Liver (tissue), 8 donors: ENCODE measurements at regions not wholly inside any gene's neighbourhood (a gene's known extent, or its start where the extent isn't known, plus 50 kb on each side); places are given as distances from the start of the nearest gene placed in this dataset.

Experiments used
- DNase-seq: peaks from one replicate; pipeline ENCODE4 v3.0.0-alpha.2; 2017; ENCODE audit warnings: low spot score
- H3K27ac ChIP-seq, 2 donors: one replicate each; pipeline ENCODE4 v1.7.0; 2013; ENCODE audit warnings: inconsistent platforms in 2 of 2, low read length in 2 of 2, control low read depth in 1 of 2, low read depth in 1 of 2, mild to moderate bottlenecking in 1 of 2
- H3K27me3 ChIP-seq, 4 donors: one replicate each; pipeline versions ENCODE4 v1.6.1 to v1.7.0; 2013; ENCODE audit warnings: low read length in 3 of 4, inconsistent platforms in 1 of 4, mild to moderate bottlenecking in 1 of 4, moderate library complexity in 1 of 4; ENCODE audit not compliant: control insufficient read depth in 4 of 4, insufficient read depth in 4 of 4
- H3K36me3 ChIP-seq, 4 donors: one replicate each; pipeline versions ENCODE4 v1.6.1 to v1.7.0; 2013; ENCODE audit warnings: low read length in 3 of 4, mild to moderate bottlenecking in 3 of 4, low read depth in 1 of 4, moderate library complexity in 1 of 4; ENCODE audit not compliant: control insufficient read depth in 4 of 4, insufficient read depth in 3 of 4
- H3K4me1 ChIP-seq, 4 donors: one replicate each; pipeline versions ENCODE4 v1.6.1 to v1.7.0; 2013; ENCODE audit warnings: low read length in 3 of 4, mild to moderate bottlenecking in 3 of 4, moderate library complexity in 1 of 4; ENCODE audit not compliant: control insufficient read depth in 4 of 4, insufficient read depth in 4 of 4
- H3K4me3 ChIP-seq, 3 donors: one replicate each; pipeline versions ENCODE4 v1.6.1 to v1.7.0; 2013; ENCODE audit warnings: low read length in 3 of 3, control low read depth in 1 of 3, low read depth in 1 of 3, mild to moderate bottlenecking in 1 of 3
- H3K9ac ChIP-seq, 2 donors: one replicate each; pipeline ENCODE4 v1.7.0; 2013; ENCODE audit warnings: low read length in 2 of 2, mild to moderate bottlenecking in 2 of 2, moderate library complexity in 2 of 2, control low read depth in 1 of 2, low read depth in 1 of 2
- H3K9me3 ChIP-seq, 4 donors: one replicate each; pipeline versions ENCODE4 v1.6.1 to v1.7.0; 2013; ENCODE audit warnings: low read length in 3 of 4; ENCODE audit not compliant: control insufficient read depth in 4 of 4
- ATF3 ChIP-seq: IDR thresholded peaks from 2 replicates; pipeline ENCODE4 v1.6.1; 2016; ENCODE audit warnings: antibody characterized with exemption
- CTCF ChIP-seq: fragments of 150-350 bp; IDR thresholded peaks from 2 replicates; pipeline ENCODE4 v1.5.1; 2017; ENCODE audit warnings: improper control_type of control experiment, low read depth, low read length; ENCODE audit not compliant: missing input control
- EGR1 ChIP-seq, 2 donors: IDR thresholded peaks; 2 replicates each; pipeline ENCODE4 v1.6.1; 2016 to 2018; ENCODE audit warnings: antibody characterized with exemption in 2 of 2, low read depth in 2 of 2
- FOXA1 ChIP-seq: IDR thresholded peaks from 2 replicates; pipeline ENCODE4 v1.6.1; 2016; ENCODE audit warnings: antibody characterized with exemption
- FOXA2 ChIP-seq: IDR thresholded peaks from 2 replicates; pipeline ENCODE4 v1.6.1; 2016; ENCODE audit warnings: antibody characterized with exemption
- GABPA ChIP-seq, 2 donors: IDR thresholded peaks in 1 of 2; conservative IDR thresholded peaks in 1 of 2; 2 replicates each; pipeline ENCODE4 v1.6.1; 2016; ENCODE audit warnings: antibody characterized with exemption in 2 of 2, mild to moderate bottlenecking in 1 of 2, moderate library complexity in 1 of 2
- HNF4A ChIP-seq, 2 donors: conservative IDR thresholded peaks; 2 replicates each; pipeline ENCODE4 v1.6.1; 2016; ENCODE audit warnings: antibody characterized with exemption in 2 of 2, mild to moderate bottlenecking in 2 of 2
- HNF4G ChIP-seq: IDR thresholded peaks from 2 replicates; pipeline ENCODE4 v1.6.1; 2016; ENCODE audit warnings: antibody characterized with exemption
- JUND ChIP-seq, 2 donors: IDR thresholded peaks; 2 replicates each; pipeline ENCODE4 v1.6.1; 2016; ENCODE audit warnings: antibody characterized with exemption in 2 of 2
- MAX ChIP-seq: IDR thresholded peaks from 2 replicates; pipeline ENCODE4 v1.6.1; 2016; ENCODE audit warnings: antibody characterized with exemption
- NR2F2 ChIP-seq: IDR thresholded peaks from 2 replicates; pipeline ENCODE4 v1.6.1; 2016; ENCODE audit warnings: antibody characterized with exemption
- RAD21 ChIP-seq, 2 donors: IDR thresholded peaks; 2 replicates each; pipeline ENCODE4 v1.6.1; 2016; ENCODE audit warnings: antibody characterized with exemption in 2 of 2, mild to moderate bottlenecking in 2 of 2
- REST ChIP-seq: IDR thresholded peaks from 2 replicates; pipeline ENCODE4 v1.6.1; 2016; ENCODE audit warnings: antibody characterized with exemption, mild to moderate bottlenecking
- RXRA ChIP-seq, 2 donors: IDR thresholded peaks; 2 replicates each; pipeline ENCODE4 v1.6.1; 2017 to 2018; ENCODE audit warnings: antibody characterized with exemption in 2 of 2, mild to moderate bottlenecking in 1 of 2
- SP1 ChIP-seq: IDR thresholded peaks from 2 replicates; pipeline ENCODE4 v1.6.1; 2018; ENCODE audit warnings: antibody characterized with exemption, mild to moderate bottlenecking
- TAF1 ChIP-seq: conservative IDR thresholded peaks from 2 replicates; pipeline ENCODE4 v1.6.1; 2016; ENCODE audit warnings: antibody characterized with exemption, mild to moderate bottlenecking
- YY1 ChIP-seq: IDR thresholded peaks from 2 replicates; pipeline ENCODE4 v1.6.1; 2016; ENCODE audit warnings: antibody characterized with exemption, mild to moderate bottlenecking
- ZBTB33 ChIP-seq: IDR thresholded peaks from 2 replicates; pipeline ENCODE4 v1.6.1; 2016; ENCODE audit warnings: antibody characterized with exemption
- WGBS: extraction: QIAGEN DNeasy Blood & Tissue Kit; methylation state at CpG from one replicate; pipeline ENCODE4 v1.1.7; 2013; 5-methylcytosine and 5-hydroxymethylcytosine counted together
- donor health status: healthy.
- donor health status: healthy.
- donor health status: healthy.
- donor health status: healthy.
- donor health status: healthy.

- TF ChIP-seq ZBTB33 = no peak
- TF ChIP-seq ATF3 = no peak
- TF ChIP-seq EGR1 (IDR thresholded peaks at IDR 0.05; ENCODE audit: low read depth in 2 of 2) = no peak
Observed at GRCh38 chr3:64975147-64975546, 287.3 kb upstream of the ADAMTS9 start (continued).

- no peak overlapping the region for H3K9ac ChIP-seq
- no peaks in the 10 kb centered on the region for H3K27me3 ChIP-seq
- H3K4me3 ChIP-seq = no peak overlapping the region
- no peak overlapping the region for H3K27ac ChIP-seq
- WGBS = 81% methylated on average over 5 of the region's 5 CpGs
- no peak for DNase-seq
- no peaks in the 10 kb centered on the region for H3K4me1 ChIP-seq
- no peak for TF ChIP-seq REST
- TF ChIP-seq RAD21 (IDR thresholded peaks at IDR 0.05) = no peak
- no peak for TF ChIP-seq MAX
- TF ChIP-seq FOXA2 = no peak
- no peak for TF ChIP-seq EGR1 (IDR thresholded peaks at IDR 0.05; ENCODE audit: low read depth in 2 of 2)
- TF ChIP-seq JUND (IDR thresholded peaks at IDR 0.05) = no peak
- TF ChIP-seq YY1 = no peak
- TF ChIP-seq HNF4A (conservative IDR thresholded peaks at IDR 0.05) = no peak
- no peak for TF ChIP-seq ZBTB33
- TF ChIP-seq ATF3 = no peak
- no peak for TF ChIP-seq TAF1
- TF ChIP-seq RXRA (IDR thresholded peaks at IDR 0.05) = no peak
- TF ChIP-seq FOXA1 = no peak
- TF ChIP-seq NR2F2 = no peak
- no peak for TF ChIP-seq SP1
- TF ChIP-seq CTCF = no peak
- no peak for TF ChIP-seq HNF4G
- TF ChIP-seq GABPA (IDR thresholded peaks at IDR 0.05 in 1 of 2, conservative IDR thresholded peaks at IDR 0.05 in 1 of 2) = no peak
- no peaks in the 10 kb centered on the region for H3K36me3 ChIP-seq
- peaks cover 0 to 2% (median 0%) of the 10 kb centered on the region in 4 donors for H3K9me3 ChIP-seq
Observed at GRCh38 chr3:64974401-64974800, 286.6 kb upstream of the ADAMTS9 start.
